ENCODE measurements at regions not wholly inside any gene's neighbourhood (a gene's known extent, or its start where the extent isn't known, plus 50 kb on each side); places are given as distances from the start of the nearest gene placed in this dataset.
"Not testable (repeated sequence)": the region's sequence is repeated elsewhere in the genome, so short reads cannot be mapped to it uniquely, and the experiment has no call there.

GRCh38 chr9:101858026-101858425 lies 119.6 kb upstream of the GRIN3A start:
- H3K27ac ChIP-seq: no peak overlapping the region
- no peak for TF ChIP-seq CTCF (conservative IDR thresholded peaks at IDR 0.05)
- TF ChIP-seq ZFX (IDR thresholded peaks at IDR 0.05): no peak

DNA sequence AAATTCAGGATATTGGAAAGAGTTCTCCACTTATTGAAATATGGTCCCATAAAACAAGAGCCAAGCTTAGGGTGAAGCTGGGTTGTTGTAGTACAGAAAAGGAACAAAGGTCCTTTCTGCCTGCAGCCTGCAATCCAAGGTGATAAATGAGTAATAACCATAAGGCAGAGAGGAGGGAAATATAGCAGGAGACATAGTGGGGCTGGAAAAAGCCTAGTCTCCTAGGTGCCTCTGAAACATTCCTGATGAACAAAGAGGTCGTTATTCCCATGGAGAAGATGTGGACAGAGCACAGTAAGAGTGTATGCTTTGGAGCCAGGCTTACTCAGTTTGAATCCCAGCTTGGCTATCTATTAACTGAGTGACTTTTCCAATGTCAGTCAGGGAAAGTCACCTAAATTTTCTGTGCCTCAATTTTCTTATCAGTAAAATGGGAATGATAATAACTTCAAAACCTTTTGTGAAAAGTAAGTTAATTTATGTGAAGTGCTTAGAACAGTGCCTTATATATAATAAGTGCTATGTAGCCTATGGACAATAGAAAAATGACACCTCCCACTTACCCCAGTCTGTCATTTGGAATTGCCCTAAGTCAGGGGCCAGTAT lies 110.8 kb upstream of the GRIN3A start:
- TF ChIP-seq ZFX (IDR thresholded peaks at IDR 0.05) (no peak), CTCF (conservative IDR thresholded peaks at IDR 0.05) (no peak)
- H3K27ac ChIP-seq: no peak overlapping the region

GRCh38 chr9:101848485-101848919 lies 110.1 kb upstream of the GRIN3A start:
- TF ChIP-seq CTCF (conservative IDR thresholded peaks at IDR 0.05) (no peak), ZFX (IDR thresholded peaks at IDR 0.05) (no peak)
- no peak overlapping the region for H3K27ac ChIP-seq

GRCh38 chr9:101846161-101846560 lies 107.7 kb upstream of the GRIN3A start:
- TF ChIP-seq CTCF (conservative IDR thresholded peaks at IDR 0.05) (no peak), ZFX (IDR thresholded peaks at IDR 0.05) (no peak)
- H3K27ac ChIP-seq: no peak overlapping the region

GRCh38 chr9:101840694-101841188 lies 102.3 kb upstream of the GRIN3A start:
- TF ChIP-seq CTCF (conservative IDR thresholded peaks at IDR 0.05) (no peak), ZFX (IDR thresholded peaks at IDR 0.05) (no peak)
- no peak overlapping the region for H3K27ac ChIP-seq

- not testable (repeated sequence) for H3K27ac ChIP-seq
Measured at GRCh38 chr9:101838988-101839387, 100.5 kb upstream of the GRIN3A start.

DNA sequence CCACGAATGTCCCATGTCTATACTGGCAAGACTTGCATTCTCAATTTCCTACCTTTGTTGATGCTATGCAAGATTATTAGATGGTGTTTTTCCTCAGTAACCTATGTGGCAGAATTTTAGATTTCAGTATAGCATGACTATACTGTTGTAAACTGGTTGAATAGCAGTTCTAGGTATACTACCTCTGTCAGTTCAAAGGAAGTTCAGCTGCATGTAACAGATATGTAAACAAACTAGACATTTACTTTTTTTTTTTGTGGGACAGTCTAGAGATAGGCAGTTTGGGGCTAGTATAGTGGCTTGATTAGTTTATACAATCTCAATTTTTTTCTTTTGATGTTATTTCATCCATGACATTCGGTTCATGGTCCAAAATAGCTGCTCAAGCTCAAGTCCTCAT lies 97.6 kb upstream of the GRIN3A start:
- TF ChIP-seq ZFX (IDR thresholded peaks at IDR 0.05): no peak
- no peak for TF ChIP-seq CTCF (conservative IDR thresholded peaks at IDR 0.05)
- H3K27ac ChIP-seq: no peak overlapping the region

DNA sequence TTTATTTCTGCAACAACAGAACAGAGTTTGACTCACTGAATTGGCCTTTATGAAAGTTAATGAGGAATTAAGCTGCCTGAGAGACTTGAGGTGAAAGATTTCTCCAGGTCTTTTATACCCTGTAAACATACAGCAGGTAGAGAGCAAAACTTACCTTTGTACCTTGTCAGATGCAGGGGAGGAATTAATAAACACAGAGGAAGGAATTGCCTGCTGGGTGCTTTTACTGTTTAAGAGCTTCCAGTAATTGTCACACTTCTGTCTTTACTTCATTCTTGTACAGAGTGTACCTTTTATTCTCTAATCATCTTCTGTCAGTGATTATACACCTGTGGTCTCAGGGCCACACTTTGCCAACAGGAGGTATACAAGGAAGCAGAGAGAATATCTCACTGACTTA lies 94.0 kb upstream of the GRIN3A start:
- TF ChIP-seq ZFX (IDR thresholded peaks at IDR 0.05) (no peak), CTCF (conservative IDR thresholded peaks at IDR 0.05) (no peak)
- H3K27ac ChIP-seq: no peak overlapping the region

DNA sequence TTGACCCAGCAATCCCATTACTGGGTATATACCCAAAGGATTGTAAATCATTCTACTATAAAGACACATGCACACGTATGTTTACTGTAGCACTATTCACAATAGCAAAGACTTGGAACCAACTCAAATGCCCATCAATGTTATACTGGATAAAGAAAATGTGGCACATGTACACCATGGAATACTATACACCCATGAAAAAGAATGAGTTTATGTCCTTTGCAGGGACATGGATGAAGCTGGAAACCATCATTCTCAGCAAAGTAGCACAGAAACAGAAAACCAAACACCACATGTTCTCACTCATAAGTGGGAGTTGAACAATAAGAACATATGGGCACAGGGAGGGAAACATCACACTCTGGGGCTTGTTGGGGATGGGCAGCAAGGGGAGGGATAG lies 83.0 kb upstream of the GRIN3A start:
- H3K27ac ChIP-seq: not testable (repeated sequence)

GRCh38 chr9:101820983-101821382 lies 82.5 kb upstream of the GRIN3A start:
- H3K27ac ChIP-seq: not testable (repeated sequence)

Measured in C4-2B (cell line).